ENCODE measurements at regions not wholly inside any gene's neighbourhood (a gene's known extent, or its start where the extent isn't known, plus 50 kb on each side); places are given as distances from the start of the nearest gene placed in this dataset.

- TF ChIP-seq SP1 (IDR thresholded peaks at IDR 0.05; ENCODE audit: low read depth, low read length) (no peak), CREB1 (IDR thresholded peaks at IDR 0.05; ENCODE audit: low read depth) (no peak), SREBF2 (IDR thresholded peaks at IDR 0.05; ENCODE audit: low read length) (no peak), BACH1 (IDR thresholded peaks at IDR 0.05; ENCODE audit: borderline replicate concordance) (no peak), JUND (IDR thresholded peaks at IDR 0.05; ENCODE audit: low read depth, low read length) (no peak), USF2 (IDR thresholded peaks at IDR 0.05; ENCODE audit: borderline replicate concordance, low read depth, low read length) (no peak), EZH2 (IDR thresholded peaks at IDR 0.05; ENCODE audit: borderline replicate concordance, control insufficient read depth, low read depth, low read length) (no peak), TCF7 (IDR thresholded peaks at IDR 0.05; ENCODE audit: borderline replicate concordance) (no peak)
- TF ChIP-seq, protein P1, sequence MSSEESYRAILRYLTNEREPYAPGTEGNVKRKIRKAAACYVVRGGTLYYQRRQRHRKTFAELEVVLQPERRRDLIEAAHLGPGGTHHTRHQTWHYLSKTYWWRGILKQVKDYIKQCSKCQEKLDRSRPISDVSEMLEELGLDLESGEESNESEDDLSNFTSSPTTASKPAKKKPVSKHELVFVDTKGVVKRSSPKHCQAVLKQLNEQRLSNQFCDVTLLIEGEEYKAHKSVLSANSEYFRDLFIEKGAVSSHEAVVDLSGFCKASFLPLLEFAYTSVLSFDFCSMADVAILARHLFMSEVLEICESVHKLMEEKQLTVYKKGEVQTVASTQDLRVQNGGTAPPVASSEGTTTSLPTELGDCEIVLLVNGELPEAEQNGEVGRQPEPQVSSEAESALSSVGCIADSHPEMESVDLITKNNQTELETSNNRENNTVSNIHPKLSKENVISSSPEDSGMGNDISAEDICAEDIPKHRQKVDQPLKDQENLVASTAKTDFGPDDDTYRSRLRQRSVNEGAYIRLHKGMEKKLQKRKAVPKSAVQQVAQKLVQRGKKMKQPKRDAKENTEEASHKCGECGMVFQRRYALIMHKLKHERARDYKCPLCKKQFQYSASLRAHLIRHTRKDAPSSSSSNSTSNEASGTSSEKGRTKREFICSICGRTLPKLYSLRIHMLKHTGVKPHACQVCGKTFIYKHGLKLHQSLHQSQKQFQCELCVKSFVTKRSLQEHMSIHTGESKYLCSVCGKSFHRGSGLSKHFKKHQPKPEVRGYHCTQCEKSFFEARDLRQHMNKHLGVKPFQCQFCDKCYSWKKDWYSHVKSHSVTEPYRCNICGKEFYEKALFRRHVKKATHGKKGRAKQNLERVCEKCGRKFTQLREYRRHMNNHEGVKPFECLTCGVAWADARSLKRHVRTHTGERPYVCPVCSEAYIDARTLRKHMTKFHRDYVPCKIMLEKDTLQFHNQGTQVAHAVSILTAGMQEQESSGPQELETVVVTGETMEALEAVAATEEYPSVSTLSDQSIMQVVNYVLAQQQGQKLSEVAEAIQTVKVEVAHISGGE (CRISPR knock-in tag; IDR thresholded peaks at IDR 0.05), result no peak
- TF ChIP-seq, protein P2, sequence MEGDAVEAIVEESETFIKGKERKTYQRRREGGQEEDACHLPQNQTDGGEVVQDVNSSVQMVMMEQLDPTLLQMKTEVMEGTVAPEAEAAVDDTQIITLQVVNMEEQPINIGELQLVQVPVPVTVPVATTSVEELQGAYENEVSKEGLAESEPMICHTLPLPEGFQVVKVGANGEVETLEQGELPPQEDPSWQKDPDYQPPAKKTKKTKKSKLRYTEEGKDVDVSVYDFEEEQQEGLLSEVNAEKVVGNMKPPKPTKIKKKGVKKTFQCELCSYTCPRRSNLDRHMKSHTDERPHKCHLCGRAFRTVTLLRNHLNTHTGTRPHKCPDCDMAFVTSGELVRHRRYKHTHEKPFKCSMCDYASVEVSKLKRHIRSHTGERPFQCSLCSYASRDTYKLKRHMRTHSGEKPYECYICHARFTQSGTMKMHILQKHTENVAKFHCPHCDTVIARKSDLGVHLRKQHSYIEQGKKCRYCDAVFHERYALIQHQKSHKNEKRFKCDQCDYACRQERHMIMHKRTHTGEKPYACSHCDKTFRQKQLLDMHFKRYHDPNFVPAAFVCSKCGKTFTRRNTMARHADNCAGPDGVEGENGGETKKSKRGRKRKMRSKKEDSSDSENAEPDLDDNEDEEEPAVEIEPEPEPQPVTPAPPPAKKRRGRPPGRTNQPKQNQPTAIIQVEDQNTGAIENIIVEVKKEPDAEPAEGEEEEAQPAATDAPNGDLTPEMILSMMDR (IDR thresholded peaks at IDR 0.05 in 2 of 3, conservative IDR thresholded peaks at IDR 0.05 in 1 of 3; ENCODE audit: control insufficient read depth in 2 of 3, extremely low read depth in 1 of 3, insufficient read depth in 1 of 3, low read depth in 3 of 3, low read length in 3 of 3), result no peak
Observed at GRCh38 chr9:80552931-80553330, 981.2 kb downstream of the TLE4 start.

Data from GM12878 (cell line).